LNCAP (cell line): ENCODE measurements at regions not wholly inside any gene's neighbourhood (a gene's known extent, or its start where the extent isn't known, plus 50 kb on each side); places are given as distances from the start of the nearest gene placed in this dataset.

Experiments
- CTCF ChIP-seq: fragments of 450-650 bp; IDR thresholded peaks from 2 replicates; pipeline ENCODE4 v1.5.1; 2017; ENCODE audit warnings: mild to moderate bottlenecking

- no peak for TF ChIP-seq CTCF
Observed at GRCh38 chr14:71863766-71864165, 68.5 kb upstream of the RGS6 start.
